ENCODE measurements at regions not wholly inside any gene's neighbourhood (a gene's known extent, or its start where the extent isn't known, plus 50 kb on each side); places are given as distances from the start of the nearest gene placed in this dataset.

- TF ChIP-seq BHLHE40 (IDR thresholded peaks at IDR 0.05; ENCODE audit: low read depth, low read length) (no peak), CTCF (conservative IDR thresholded peaks at IDR 0.05; ENCODE audit: low read depth, low read length) (no peak), MXI1 (IDR thresholded peaks at IDR 0.05; ENCODE audit: borderline replicate concordance, low read depth, low read length) (no peak), POLR2A (IDR thresholded peaks at IDR 0.05; ENCODE audit: low read depth, low read length) (no peak), MAFK (IDR thresholded peaks at IDR 0.05; ENCODE audit: low read depth, low read length) (no peak), MAZ (IDR thresholded peaks at IDR 0.05; ENCODE audit: borderline replicate concordance, low read depth, low read length) (no peak)
Observed at GRCh38 chr11:113528982-113529381, 53.8 kb upstream of the DRD2 start.

Measured in IMR-90 (cell line).